ENCODE measurements at regions not wholly inside any gene's neighbourhood (a gene's known extent, or its start where the extent isn't known, plus 50 kb on each side); places are given as distances from the start of the nearest gene placed in this dataset.

DNA sequence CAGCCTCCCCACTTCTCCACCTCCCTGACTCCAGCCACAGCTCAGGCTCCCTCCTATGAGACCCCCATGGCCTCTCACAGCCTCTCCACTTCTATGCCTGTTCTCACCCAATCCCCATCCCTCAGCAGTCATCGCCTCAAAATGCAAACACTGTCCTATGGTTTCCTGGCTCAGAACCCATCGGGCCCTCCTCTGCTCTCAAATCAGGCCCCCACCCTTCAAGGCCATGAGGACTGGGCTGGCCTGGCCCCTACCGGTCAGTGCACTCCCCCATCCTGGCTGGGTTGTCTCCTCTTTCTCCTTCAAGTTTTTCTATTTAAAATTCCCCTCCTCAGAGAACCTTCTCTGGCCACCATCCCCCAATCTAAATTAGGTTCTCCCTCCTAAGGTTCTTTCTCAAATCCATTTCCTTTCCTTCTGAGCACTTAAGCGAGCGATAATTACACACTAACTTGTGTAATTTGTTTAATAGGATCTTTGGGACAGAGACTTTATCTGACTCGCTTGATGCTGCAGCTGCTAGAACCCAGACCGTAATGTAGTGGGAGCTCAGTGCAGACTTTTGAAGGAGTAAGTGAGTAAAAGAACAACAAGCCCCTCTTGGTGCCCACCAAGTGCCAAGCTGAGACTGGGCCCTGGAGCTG is 347.2 kb downstream of the MATN1 start:
- TF ChIP-seq, protein P1, sequence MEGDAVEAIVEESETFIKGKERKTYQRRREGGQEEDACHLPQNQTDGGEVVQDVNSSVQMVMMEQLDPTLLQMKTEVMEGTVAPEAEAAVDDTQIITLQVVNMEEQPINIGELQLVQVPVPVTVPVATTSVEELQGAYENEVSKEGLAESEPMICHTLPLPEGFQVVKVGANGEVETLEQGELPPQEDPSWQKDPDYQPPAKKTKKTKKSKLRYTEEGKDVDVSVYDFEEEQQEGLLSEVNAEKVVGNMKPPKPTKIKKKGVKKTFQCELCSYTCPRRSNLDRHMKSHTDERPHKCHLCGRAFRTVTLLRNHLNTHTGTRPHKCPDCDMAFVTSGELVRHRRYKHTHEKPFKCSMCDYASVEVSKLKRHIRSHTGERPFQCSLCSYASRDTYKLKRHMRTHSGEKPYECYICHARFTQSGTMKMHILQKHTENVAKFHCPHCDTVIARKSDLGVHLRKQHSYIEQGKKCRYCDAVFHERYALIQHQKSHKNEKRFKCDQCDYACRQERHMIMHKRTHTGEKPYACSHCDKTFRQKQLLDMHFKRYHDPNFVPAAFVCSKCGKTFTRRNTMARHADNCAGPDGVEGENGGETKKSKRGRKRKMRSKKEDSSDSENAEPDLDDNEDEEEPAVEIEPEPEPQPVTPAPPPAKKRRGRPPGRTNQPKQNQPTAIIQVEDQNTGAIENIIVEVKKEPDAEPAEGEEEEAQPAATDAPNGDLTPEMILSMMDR (IDR thresholded peaks at IDR 0.05; ENCODE audit: low read depth, low read length, missing input control): no peak
- TF ChIP-seq RAD21 (IDR thresholded peaks at IDR 0.05): no peak
- no peak for TF ChIP-seq SP1 (IDR thresholded peaks at IDR 0.05)
- TF ChIP-seq RXRA (IDR thresholded peaks at IDR 0.05): no peak
- TF ChIP-seq, protein P2, sequence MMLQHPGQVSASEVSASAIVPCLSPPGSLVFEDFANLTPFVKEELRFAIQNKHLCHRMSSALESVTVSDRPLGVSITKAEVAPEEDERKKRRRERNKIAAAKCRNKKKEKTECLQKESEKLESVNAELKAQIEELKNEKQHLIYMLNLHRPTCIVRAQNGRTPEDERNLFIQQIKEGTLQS (IDR thresholded peaks at IDR 0.05): no peak
- TF ChIP-seq, protein P3, sequence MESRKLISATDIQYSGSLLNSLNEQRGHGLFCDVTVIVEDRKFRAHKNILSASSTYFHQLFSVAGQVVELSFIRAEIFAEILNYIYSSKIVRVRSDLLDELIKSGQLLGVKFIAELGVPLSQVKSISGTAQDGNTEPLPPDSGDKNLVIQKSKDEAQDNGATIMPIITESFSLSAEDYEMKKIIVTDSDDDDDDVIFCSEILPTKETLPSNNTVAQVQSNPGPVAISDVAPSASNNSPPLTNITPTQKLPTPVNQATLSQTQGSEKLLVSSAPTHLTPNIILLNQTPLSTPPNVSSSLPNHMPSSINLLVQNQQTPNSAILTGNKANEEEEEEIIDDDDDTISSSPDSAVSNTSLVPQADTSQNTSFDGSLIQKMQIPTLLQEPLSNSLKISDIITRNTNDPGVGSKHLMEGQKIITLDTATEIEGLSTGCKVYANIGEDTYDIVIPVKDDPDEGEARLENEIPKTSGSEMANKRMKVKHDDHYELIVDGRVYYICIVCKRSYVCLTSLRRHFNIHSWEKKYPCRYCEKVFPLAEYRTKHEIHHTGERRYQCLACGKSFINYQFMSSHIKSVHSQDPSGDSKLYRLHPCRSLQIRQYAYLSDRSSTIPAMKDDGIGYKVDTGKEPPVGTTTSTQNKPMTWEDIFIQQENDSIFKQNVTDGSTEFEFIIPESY (IDR thresholded peaks at IDR 0.05): no peak
- TF ChIP-seq, protein P4, sequence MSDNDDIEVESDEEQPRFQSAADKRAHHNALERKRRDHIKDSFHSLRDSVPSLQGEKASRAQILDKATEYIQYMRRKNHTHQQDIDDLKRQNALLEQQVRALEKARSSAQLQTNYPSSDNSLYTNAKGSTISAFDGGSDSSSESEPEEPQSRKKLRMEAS (IDR thresholded peaks at IDR 0.05): no peak
- TF ChIP-seq, protein P5, sequence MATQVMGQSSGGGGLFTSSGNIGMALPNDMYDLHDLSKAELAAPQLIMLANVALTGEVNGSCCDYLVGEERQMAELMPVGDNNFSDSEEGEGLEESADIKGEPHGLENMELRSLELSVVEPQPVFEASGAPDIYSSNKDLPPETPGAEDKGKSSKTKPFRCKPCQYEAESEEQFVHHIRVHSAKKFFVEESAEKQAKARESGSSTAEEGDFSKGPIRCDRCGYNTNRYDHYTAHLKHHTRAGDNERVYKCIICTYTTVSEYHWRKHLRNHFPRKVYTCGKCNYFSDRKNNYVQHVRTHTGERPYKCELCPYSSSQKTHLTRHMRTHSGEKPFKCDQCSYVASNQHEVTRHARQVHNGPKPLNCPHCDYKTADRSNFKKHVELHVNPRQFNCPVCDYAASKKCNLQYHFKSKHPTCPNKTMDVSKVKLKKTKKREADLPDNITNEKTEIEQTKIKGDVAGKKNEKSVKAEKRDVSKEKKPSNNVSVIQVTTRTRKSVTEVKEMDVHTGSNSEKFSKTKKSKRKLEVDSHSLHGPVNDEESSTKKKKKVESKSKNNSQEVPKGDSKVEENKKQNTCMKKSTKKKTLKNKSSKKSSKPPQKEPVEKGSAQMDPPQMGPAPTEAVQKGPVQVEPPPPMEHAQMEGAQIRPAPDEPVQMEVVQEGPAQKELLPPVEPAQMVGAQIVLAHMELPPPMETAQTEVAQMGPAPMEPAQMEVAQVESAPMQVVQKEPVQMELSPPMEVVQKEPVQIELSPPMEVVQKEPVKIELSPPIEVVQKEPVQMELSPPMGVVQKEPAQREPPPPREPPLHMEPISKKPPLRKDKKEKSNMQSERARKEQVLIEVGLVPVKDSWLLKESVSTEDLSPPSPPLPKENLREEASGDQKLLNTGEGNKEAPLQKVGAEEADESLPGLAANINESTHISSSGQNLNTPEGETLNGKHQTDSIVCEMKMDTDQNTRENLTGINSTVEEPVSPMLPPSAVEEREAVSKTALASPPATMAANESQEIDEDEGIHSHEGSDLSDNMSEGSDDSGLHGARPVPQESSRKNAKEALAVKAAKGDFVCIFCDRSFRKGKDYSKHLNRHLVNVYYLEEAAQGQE (IDR thresholded peaks at IDR 0.05): no peak
- no peak for TF ChIP-seq YY1 (IDR thresholded peaks at IDR 0.05)
- no peak for TF ChIP-seq TAF1 (conservative IDR thresholded peaks at IDR 0.05)
